ENCODE measurements at regions not wholly inside any gene's neighbourhood (a gene's known extent, or its start where the extent isn't known, plus 50 kb on each side); places are given as distances from the start of the nearest gene placed in this dataset.

DNA sequence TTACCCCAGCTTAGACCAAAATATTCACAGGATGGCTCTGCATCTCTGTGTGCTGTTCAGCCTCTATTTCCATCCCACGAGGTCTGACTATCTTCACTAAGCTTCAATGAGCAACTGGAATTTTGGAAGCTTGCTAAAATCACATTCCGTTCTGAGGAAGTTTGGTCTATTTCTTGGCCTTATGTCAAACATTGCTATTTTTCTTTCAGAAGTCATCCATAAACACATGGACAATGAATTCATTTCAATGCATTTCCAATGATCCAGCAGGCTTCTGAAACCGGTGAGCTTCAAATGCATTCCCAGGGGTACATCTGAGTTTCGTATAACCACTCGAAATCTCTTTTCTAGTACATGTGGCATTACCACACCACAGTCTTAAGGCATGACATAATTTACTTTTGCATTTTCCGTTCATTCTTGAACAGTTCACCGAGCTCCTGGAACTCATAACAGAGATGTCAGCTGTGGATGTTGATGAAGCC, 294.1 kb upstream of the KAZN start:
- H3K4me3 Mint-ChIP-seq: no peak overlapping the region
- H3K27me3 Mint-ChIP-seq: no peaks in the 10 kb centered on the region
- H3K36me3 Mint-ChIP-seq: no peaks in the 10 kb centered on the region
- H3K4me1 Mint-ChIP-seq: no peaks in the 10 kb centered on the region
- no peak overlapping the region for H3K27ac Mint-ChIP-seq
- H3K9me3 Mint-ChIP-seq (ENCODE audit: low read depth): no peaks in the 10 kb centered on the region
- ATAC-seq (no peak), DNase-seq (no peak)
- CTCF ChIA-PET: no interaction called here

DNA sequence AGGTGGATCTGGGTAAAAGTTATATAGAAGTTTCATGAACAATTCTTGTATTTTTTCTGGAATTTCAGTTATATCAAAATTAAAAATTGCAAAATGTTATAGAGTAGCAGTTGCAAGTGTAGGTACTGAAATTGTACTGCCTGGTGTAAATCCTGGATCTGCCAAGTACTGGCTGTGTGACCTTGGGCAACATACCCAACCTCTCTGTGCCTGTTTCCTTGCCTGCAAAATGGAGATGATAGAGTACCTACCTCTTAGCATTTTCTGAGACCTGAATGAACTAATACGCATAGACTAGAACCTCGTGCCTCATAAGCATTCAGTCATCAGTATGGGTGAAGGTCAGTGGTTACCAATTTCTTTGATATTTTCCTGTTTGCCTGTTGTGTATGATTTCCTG, 290.0 kb upstream of the KAZN start:
- Mint-ChIP-seq H3K27ac (no peak overlapping the region), H3K4me1 (no peaks in the 10 kb centered on the region), H3K9me3 (ENCODE audit: low read depth) (no peaks in the 10 kb centered on the region), H3K27me3 (no peaks in the 10 kb centered on the region), H3K4me3 (no peak overlapping the region), H3K36me3 (no peaks in the 10 kb centered on the region)
- DNase-seq: no peak
- CTCF ChIA-PET: no interaction called here
- ATAC-seq: no peak

DNA sequence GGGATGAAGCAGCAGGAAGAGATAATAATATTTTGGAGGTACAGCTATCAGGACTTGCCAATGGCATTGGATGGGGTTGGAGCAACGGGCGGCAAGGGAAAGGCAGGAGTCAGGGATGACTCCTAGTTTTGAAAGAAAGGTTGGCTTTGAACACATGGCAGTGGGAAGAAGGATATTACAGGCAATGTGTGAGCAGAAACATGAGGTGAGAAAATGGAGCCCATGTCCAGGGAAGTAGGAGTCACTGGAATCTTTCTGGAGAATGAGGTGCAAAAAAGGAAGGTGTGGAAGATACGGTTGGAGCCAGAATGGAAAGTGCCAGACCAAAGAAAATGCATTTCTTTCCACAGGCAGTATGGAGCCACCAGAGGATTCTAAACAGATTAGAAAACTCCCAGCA, 288.5 kb upstream of the KAZN start:
- Mint-ChIP-seq H3K4me1 (no peaks in the 10 kb centered on the region), H3K27me3 (no peaks in the 10 kb centered on the region), H3K36me3 (no peaks in the 10 kb centered on the region), H3K4me3 (no peak overlapping the region), H3K27ac (no peak overlapping the region), H3K9me3 (ENCODE audit: low read depth) (no peaks in the 10 kb centered on the region)
- ATAC-seq (no peak), DNase-seq (no peak)
- CTCF ChIA-PET: no interaction called here

DNA sequence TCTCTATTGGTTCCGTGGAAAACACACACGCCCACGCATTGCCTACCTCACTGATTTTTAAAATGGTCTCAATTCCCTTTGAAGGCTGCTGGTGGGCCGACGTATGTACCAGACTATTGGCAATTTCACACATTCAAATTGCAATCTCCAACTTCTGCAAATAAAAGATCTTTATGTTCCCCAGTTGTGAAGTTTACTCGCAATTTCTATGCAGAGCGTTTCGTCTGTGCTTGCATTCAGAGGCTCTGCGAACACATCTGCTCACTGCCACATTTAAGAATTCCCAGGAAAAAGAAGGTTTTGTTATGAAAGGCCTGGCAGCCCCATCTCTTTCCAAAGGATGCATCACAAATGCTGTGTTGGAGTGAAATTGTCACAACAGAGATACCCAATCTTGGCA, 288.0 kb upstream of the KAZN start:
- Mint-ChIP-seq H3K9me3 (ENCODE audit: low read depth) (no peaks in the 10 kb centered on the region), H3K36me3 (no peaks in the 10 kb centered on the region), H3K27me3 (no peaks in the 10 kb centered on the region), H3K4me3 (no peak overlapping the region), H3K4me1 (no peaks in the 10 kb centered on the region), H3K27ac (no peak overlapping the region)
- ATAC-seq (no peak), DNase-seq (no peak)
- CTCF ChIA-PET: no interaction called here

DNA sequence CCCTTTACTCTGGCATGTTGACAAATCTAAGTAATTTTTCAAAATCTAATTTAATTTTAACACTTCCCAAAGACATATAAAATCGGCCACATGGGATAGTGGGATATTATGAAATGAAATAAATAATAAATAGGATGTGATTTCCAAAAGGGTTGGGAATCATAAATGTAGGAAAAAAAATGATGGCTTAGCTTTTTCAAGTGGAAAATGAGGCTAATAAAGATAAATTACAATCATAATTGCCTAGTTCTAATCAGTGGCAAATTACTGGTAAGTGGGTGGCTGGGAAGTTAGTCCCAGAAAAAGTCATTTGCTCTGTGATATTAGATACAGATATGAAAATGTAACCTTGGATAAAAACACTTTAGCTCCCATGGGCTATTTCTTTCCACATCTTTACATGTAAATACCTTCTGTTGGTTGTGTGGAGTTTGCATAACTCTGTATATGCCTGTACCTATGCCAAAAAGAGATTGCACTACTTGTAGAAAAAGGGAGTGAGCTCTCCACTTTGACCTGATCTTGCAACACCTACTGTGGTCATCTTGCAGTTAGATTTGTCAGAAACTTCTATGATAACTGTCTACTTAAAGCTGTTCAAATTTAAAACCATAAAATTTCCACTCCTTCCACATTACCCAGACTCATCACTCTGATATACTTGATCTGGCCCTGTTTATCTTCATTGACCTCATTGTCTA, 284.6 kb upstream of the KAZN start:
- CTCF ChIA-PET: no interaction called here
- Mint-ChIP-seq H3K36me3 (no peaks in the 10 kb centered on the region), H3K9me3 (ENCODE audit: low read depth) (no peaks in the 10 kb centered on the region), H3K27me3 (no peaks in the 10 kb centered on the region), H3K4me3 (no peak overlapping the region), H3K27ac (no peak overlapping the region), H3K4me1 (no peaks in the 10 kb centered on the region)
- ATAC-seq (no peak), DNase-seq (no peak)

DNA sequence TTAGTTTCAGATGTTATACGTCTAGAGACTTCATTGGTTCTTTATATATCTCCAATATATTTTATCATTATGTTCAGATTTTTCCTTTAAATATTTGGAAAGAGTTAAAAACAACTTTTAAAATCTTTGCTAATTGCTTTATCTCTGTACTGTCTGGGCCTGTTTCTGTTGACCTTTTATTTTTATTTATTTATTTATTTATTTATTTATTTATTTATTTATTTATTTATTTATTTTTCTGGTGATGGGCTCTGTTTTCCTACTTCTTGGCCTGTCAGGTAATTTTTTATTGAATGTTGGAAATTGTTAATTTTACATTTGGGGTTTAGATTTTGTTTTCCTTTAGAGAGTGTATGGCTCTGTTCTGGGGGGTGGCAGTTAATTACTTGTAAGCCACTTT, 279.7 kb upstream of the KAZN start:
- Mint-ChIP-seq H3K4me1 (no peaks in the 10 kb centered on the region), H3K27me3 (no peaks in the 10 kb centered on the region), H3K27ac (no peak overlapping the region), H3K36me3 (no peaks in the 10 kb centered on the region), H3K4me3 (no peak overlapping the region), H3K9me3 (ENCODE audit: low read depth) (peaks cover 3% of the 10 kb centered on the region)
- CTCF ChIA-PET: no interaction called here
- ATAC-seq: no peak
- no peak for DNase-seq

DNA sequence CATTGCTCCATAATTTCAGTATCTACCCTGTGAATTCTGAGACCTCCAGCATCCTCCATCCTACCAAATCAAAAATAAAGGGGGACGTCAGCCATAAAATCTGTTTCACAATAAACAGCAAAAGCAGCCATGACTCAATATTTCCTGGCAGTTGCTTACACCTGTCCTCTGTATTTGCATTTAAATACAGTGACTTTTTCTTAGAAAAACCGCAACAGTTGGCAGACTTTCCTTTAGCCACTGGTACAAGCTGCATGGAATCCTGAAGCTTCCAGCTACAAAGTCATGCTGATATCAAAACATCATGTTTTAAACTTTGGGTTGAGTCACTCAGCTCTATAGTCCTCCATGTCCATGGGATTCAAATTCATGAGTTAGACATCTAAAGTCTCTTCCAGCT, 278.0 kb upstream of the KAZN start:
- no peaks in the 10 kb centered on the region for H3K36me3 Mint-ChIP-seq
- no peaks in the 10 kb centered on the region for H3K4me1 Mint-ChIP-seq
- CTCF ChIA-PET: no interaction called here
- ATAC-seq (no peak), DNase-seq (no peak)
- H3K27me3 Mint-ChIP-seq: no peaks in the 10 kb centered on the region
- H3K4me3 Mint-ChIP-seq: no peak overlapping the region
- no peak overlapping the region for H3K27ac Mint-ChIP-seq
- peaks cover 3% of the 10 kb centered on the region for H3K9me3 Mint-ChIP-seq (ENCODE audit: low read depth)

DNA sequence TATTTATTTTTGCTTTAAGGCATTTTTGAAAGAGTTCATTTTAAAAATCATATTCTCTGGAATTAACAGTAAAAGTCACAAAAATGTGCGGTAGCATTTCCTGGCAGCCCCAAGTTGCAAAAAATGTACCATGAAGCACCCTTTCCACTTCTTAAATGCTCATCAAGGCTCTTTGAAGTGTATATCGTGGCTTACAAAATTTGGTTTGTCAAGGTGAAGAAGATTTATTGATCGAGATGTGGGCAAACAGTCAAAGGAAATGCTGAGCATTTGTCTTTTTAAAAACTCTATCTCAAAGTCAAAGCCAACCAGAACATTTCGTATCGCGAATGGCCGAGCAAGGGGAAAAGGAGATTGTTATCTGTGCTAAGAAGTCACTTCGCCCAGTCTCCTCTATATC, 277.5 kb upstream of the KAZN start:
- CTCF ChIA-PET: no interaction called here
- Mint-ChIP-seq H3K27ac (no peak overlapping the region), H3K27me3 (no peaks in the 10 kb centered on the region), H3K4me3 (no peak overlapping the region), H3K36me3 (no peaks in the 10 kb centered on the region), H3K4me1 (no peaks in the 10 kb centered on the region), H3K9me3 (ENCODE audit: low read depth) (peaks cover 3% of the 10 kb centered on the region)
- DNase-seq: no peak
- no peak for ATAC-seq

DNA sequence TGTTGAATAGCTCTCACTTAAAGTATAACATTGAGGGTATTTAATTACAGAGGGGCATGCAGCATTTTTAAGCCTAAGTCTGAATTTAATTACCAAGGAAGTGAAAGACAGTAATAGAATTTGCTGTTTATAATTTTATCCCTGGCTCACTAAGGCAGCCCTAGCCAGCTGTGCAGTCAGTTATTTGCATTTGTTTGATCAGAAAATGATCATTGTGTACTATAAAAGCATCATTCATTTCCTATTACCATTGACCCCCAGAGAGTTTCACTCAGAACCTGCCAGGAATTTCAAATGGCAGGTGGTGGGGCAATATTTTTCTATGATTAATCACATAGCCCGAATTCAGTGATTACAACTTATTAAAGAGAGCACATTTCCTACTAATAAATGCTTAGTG, 277.1 kb upstream of the KAZN start:
- H3K36me3 Mint-ChIP-seq: no peaks in the 10 kb centered on the region
- no peak overlapping the region for H3K4me3 Mint-ChIP-seq
- H3K9me3 Mint-ChIP-seq (ENCODE audit: low read depth): peaks cover 3% of the 10 kb centered on the region
- DNase-seq (no peak), ATAC-seq (no peak)
- no peaks in the 10 kb centered on the region for H3K4me1 Mint-ChIP-seq
- H3K27me3 Mint-ChIP-seq: no peaks in the 10 kb centered on the region
- CTCF ChIA-PET: no interaction called here
- H3K27ac Mint-ChIP-seq: no peak overlapping the region

DNA sequence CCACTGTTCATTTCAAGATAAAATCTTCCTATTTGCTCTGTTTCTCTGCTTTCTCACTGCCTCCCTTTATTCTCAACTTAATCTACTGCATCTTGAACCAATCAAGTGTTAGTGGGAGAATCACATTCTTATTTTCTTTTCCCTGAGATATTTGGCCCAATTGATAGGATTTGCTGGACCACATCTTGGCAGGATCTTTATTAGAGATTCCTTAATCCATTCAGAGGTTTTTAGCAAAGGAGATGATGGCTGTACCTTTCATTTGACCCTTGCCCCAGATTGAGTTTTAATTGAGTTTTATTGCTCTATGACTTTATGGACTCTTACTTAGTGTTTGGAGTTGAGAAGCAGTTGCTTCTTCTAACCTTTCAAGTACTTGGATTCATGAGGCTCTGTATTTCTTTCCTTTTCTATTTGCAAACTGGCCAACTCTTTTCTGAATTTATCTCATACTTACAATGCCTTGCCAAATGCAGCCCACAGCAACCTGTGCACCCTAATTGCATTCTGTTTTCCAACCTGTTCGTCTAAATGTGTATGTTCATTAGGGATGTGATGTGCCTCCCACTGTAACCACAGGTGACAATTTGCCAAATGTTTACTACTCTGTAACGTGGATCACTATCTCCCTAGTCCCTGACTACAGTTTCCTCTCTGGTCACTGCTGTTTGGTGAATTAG, 274.8 kb upstream of the KAZN start:
- H3K27me3 Mint-ChIP-seq: no peaks in the 10 kb centered on the region
- no peak overlapping the region for H3K27ac Mint-ChIP-seq
- H3K4me3 Mint-ChIP-seq: no peak overlapping the region
- ATAC-seq (no peak), DNase-seq (no peak)
- H3K36me3 Mint-ChIP-seq: no peaks in the 10 kb centered on the region
- H3K9me3 Mint-ChIP-seq (ENCODE audit: low read depth): peaks cover 3% of the 10 kb centered on the region
- no peaks in the 10 kb centered on the region for H3K4me1 Mint-ChIP-seq
- CTCF ChIA-PET: no interaction called here

DNA sequence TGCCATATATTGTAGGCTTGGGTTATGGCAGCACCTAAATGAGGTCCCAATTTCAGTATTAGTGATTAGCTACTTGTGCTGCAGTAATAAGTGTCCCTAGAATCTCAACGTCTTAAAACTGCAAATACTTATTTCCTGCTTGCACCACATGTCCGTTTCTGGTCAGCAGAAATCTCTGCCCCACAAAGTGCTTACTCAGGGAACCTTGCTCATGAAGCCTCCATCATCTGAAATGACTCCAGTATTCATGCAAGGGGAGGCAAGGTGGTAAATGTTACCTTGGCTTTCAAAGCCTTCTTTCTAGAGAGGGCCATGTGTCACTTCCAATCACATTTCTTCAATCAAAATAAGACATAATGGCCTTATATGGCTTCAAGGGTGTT, 274.2 kb upstream of the KAZN start:
- no peak for DNase-seq
- peaks cover 3% of the 10 kb centered on the region for H3K9me3 Mint-ChIP-seq (ENCODE audit: low read depth)
- no peaks in the 10 kb centered on the region for H3K27me3 Mint-ChIP-seq
- no peak for ATAC-seq
- no peak overlapping the region for H3K27ac Mint-ChIP-seq
- CTCF ChIA-PET: no interaction called here
- no peak overlapping the region for H3K4me3 Mint-ChIP-seq
- no peaks in the 10 kb centered on the region for H3K36me3 Mint-ChIP-seq
- H3K4me1 Mint-ChIP-seq: no peaks in the 10 kb centered on the region

DNA sequence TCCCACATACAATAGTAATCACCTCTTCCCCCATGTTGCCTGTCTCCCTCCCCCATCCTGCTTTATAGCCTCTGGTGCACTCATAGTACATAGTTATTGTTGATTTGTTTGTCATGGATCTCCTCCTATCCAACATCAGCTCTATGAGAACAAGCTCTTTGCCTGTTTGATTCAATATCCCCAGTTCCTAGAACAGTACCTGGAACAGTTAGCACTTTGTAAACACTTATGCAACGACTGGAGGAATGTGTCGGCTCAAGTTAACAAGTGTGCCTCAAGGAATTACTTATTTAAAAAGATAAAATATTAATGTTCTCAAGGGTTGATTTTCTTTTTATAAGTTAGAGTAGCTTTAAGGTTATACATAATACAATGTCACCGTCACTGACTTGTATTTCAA, 271.6 kb upstream of the KAZN start:
- ATAC-seq (no peak), DNase-seq (no peak)
- no peak overlapping the region for H3K4me3 Mint-ChIP-seq
- no peaks in the 10 kb centered on the region for H3K36me3 Mint-ChIP-seq
- CTCF ChIA-PET: no interaction called here
- H3K9me3 Mint-ChIP-seq (ENCODE audit: low read depth): peaks cover 3% of the 10 kb centered on the region
- no peak overlapping the region for H3K27ac Mint-ChIP-seq
- H3K4me1 Mint-ChIP-seq: no peaks in the 10 kb centered on the region
- no peaks in the 10 kb centered on the region for H3K27me3 Mint-ChIP-seq

DNA sequence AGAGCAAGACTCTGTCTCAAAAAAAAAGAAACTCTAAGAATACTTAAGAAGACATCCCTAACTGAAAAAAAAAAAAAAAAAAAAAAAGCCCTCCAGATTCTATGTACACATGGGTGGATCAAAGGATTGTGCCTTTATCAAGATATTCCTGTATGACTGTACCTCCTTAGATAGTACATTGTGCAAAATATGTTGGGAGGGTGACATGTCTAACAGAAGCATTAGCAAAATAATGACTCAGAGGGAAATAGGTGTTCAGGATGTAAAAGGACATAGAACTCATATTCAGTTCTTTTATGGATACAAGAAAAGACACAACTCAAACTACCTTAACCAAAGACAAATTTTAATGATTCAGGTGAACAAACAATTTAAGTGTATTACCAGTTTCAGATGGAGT, 269.8 kb upstream of the KAZN start:
- H3K27me3 Mint-ChIP-seq: no peaks in the 10 kb centered on the region
- H3K4me3 Mint-ChIP-seq: no peak overlapping the region
- no peak overlapping the region for H3K27ac Mint-ChIP-seq
- H3K9me3 Mint-ChIP-seq (ENCODE audit: low read depth): no peaks in the 10 kb centered on the region
- ATAC-seq: no peak
- H3K4me1 Mint-ChIP-seq: no peaks in the 10 kb centered on the region
- H3K36me3 Mint-ChIP-seq: no peaks in the 10 kb centered on the region
- CTCF ChIA-PET: no interaction called here
- DNase-seq: no peak

DNA sequence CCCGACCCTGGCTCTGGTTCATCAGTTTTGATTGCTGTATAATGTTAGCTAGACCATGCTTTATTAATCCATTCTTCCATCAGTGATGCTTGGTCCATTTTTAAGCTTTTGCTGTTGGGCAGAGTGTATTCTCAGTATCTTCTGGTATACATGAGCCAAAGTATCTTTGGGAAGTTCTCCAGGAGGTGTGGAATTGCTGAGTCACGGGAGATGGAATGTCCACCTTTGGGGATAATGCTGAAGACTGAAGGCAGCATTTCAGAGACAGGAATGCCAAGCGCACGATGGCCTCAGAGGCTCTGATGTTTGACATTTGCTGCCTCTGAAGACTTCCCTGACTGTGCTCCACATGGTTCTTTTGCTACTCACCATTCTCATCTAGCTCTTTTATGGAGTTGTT, 266.3 kb upstream of the KAZN start:
- CTCF ChIA-PET: no interaction called here
- Mint-ChIP-seq H3K4me1 (no peaks in the 10 kb centered on the region), H3K36me3 (no peaks in the 10 kb centered on the region), H3K27me3 (no peaks in the 10 kb centered on the region), H3K9me3 (ENCODE audit: low read depth) (peaks cover 6% of the 10 kb centered on the region), H3K4me3 (no peak overlapping the region), H3K27ac (no peak overlapping the region)
- no peak for ATAC-seq
- DNase-seq: no peak

All from activated CD8-positive, alpha-beta memory T cell treated with anti-CD3 and anti-CD28 coated beads, Interleukin-2, amount 10 ng/mL, durations not matched to agents 7 days and 5 days (primary cell).